ENCODE measurements at regions not wholly inside any gene's neighbourhood (a gene's known extent, or its start where the extent isn't known, plus 50 kb on each side); places are given as distances from the start of the nearest gene placed in this dataset.

GRCh38 chr1:234980645-234981396 is 147.8 kb downstream of the TOMM20 start (continued):
- TF ChIP-seq PRPF4 (IDR thresholded peaks at IDR 0.05; ENCODE audit: low read depth, low read length, poor library complexity, severe bottlenecking) (peak; percentile 4), BRF2 (CRISPR knock-in tag; IDR thresholded peaks at IDR 0.05) (0 out of 2 replicates have a peak, but pooled peaks have one; percentile 42), ZNF3 (CRISPR knock-in tag; IDR thresholded peaks at IDR 0.05) (no peak), KLF15 (CRISPR knock-in tag; IDR thresholded peaks at IDR 0.05; ENCODE audit: borderline replicate concordance) (no peak), SIX1 (CRISPR knock-in tag; IDR thresholded peaks at IDR 0.05; ENCODE audit: borderline replicate concordance) (no peak; the same call in 1 of the 2 replicates), LCORL (IDR thresholded peaks at IDR 0.05) (no peak), LCORL (CRISPR knock-in tag; IDR thresholded peaks at IDR 0.05) (peak; percentile 88), ZMAT5 (CRISPR knock-in tag; IDR thresholded peaks at IDR 0.05; ENCODE audit: borderline replicate concordance, low read depth) (no peak), RFX3 (CRISPR knock-in tag; IDR thresholded peaks at IDR 0.05) (no peak), MTF1 (CRISPR knock-in tag; IDR thresholded peaks at IDR 0.05) (no peak), ZKSCAN5 (CRISPR knock-in tag; IDR thresholded peaks at IDR 0.05) (no peak), ELF1 (CRISPR knock-in tag; IDR thresholded peaks at IDR 0.05) (peak; percentile 67), ZNF160 (CRISPR knock-in tag; IDR thresholded peaks at IDR 0.05) (no peak; the same call in 1 of the 2 replicates), ZBTB2 (CRISPR knock-in tag; IDR thresholded peaks at IDR 0.05; ENCODE audit: low read depth) (no peak), RAD51 (IDR thresholded peaks at IDR 0.05; ENCODE audit: borderline replicate concordance) (no peak), PHF21A (CRISPR knock-in tag; IDR thresholded peaks at IDR 0.05) (peak; percentile 25; the same call in 1 of the 2 replicates), SIN3A (IDR thresholded peaks at IDR 0.05; ENCODE audit: borderline replicate concordance, low read depth, low read length) (no peak), TBP (CRISPR knock-in tag; IDR thresholded peaks at IDR 0.05) (no peak), RXRA (CRISPR knock-in tag; IDR thresholded peaks at IDR 0.05) (peak; percentile 97), KAT8 (CRISPR knock-in tag; IDR thresholded peaks at IDR 0.05) (peak; percentile 57), NFIB (CRISPR knock-in tag; IDR thresholded peaks at IDR 0.05; ENCODE audit: borderline replicate concordance) (no peak), SMAD1 (CRISPR knock-in tag; IDR thresholded peaks at IDR 0.05; ENCODE audit: borderline replicate concordance, low read depth) (no peak), NR2F6 (IDR thresholded peaks at IDR 0.05) (peak; percentile 89), NR2F6 (CRISPR knock-in tag; IDR thresholded peaks at IDR 0.05) (peak; percentile 84)
- TF ChIP-seq, protein P1, sequence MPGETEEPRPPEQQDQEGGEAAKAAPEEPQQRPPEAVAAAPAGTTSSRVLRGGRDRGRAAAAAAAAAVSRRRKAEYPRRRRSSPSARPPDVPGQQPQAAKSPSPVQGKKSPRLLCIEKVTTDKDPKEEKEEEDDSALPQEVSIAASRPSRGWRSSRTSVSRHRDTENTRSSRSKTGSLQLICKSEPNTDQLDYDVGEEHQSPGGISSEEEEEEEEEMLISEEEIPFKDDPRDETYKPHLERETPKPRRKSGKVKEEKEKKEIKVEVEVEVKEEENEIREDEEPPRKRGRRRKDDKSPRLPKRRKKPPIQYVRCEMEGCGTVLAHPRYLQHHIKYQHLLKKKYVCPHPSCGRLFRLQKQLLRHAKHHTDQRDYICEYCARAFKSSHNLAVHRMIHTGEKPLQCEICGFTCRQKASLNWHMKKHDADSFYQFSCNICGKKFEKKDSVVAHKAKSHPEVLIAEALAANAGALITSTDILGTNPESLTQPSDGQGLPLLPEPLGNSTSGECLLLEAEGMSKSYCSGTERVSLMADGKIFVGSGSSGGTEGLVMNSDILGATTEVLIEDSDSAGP (CRISPR knock-in tag; IDR thresholded peaks at IDR 0.05; ENCODE audit: borderline replicate concordance) = peak; percentile 47; the same call in 1 of the 2 replicates
- TF ChIP-seq, protein P2, sequence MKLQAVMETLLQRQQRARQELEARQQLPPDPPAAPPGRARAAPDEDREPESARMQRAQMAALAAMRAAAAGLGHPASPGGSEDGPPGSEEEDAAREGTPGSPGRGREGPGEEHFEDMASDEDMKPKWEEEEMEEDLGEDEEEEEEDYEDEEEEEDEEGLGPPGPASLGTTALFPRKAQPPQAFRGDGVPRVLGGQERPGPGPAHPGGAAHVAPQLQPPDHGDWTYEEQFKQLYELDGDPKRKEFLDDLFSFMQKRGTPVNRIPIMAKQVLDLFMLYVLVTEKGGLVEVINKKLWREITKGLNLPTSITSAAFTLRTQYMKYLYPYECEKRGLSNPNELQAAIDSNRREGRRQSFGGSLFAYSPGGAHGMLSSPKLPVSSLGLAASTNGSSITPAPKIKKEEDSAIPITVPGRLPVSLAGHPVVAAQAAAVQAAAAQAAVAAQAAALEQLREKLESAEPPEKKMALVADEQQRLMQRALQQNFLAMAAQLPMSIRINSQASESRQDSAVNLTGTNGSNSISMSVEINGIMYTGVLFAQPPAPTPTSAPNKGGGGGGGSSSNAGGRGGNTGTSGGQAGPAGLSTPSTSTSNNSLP (IDR thresholded peaks at IDR 0.05; ENCODE audit: low read depth, low read length) = peak; percentile 50; the same call in 1 of the 2 replicates
